ENCODE measurements at regions not wholly inside any gene's neighbourhood (a gene's known extent, or its start where the extent isn't known, plus 50 kb on each side); places are given as distances from the start of the nearest gene placed in this dataset.

DNA sequence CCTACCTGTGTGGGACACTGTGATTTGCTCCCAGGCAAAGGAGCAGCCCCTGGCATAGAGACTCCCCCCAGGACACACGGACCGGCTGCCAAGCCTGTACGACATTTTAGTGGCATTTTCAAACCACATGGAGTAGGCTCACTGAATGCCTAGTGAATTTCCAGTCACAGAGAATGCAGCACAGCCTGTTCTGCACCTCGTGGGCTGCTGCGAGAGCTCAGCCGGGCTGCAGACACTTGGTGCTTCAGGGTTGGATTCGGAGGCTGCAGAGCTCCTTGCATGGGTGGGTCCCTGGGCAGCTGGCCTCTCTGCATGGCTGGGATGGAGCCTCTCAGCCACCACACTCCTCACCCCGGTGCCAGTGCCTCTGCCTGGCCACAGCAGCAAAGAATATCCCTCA is 51.2 kb upstream of the HNF1B start:
- Histone ChIP-seq H3K4me3 (ENCODE audit: low read depth, low read length, poor library complexity, severe bottlenecking) (no peak overlapping the region), H3K27me3 (replicated peaks; ENCODE audit: insufficient read depth, low read depth, low read length, poor library complexity) (no peaks in the 10 kb centered on the region), H3K36me3 (ENCODE audit: insufficient read depth, low read length, poor library complexity, severe bottlenecking) (no peaks in the 10 kb centered on the region), H3K9me3 (ENCODE audit: low read depth, low read length, poor library complexity, severe bottlenecking) (no peaks in the 10 kb centered on the region), H3K27ac (ENCODE audit: low read depth, low read length, poor library complexity, severe bottlenecking) (no peak overlapping the region), H3K4me1 (ENCODE audit: insufficient read depth, low read length, poor library complexity, severe bottlenecking) (no peaks in the 10 kb centered on the region)
- POLR2A ChIA-PET (ENCODE audit: low non-redundant PET): no interaction called here
- no peak for DNase-seq (ENCODE audit: low spot score)
- CTCF ChIA-PET: no interaction called here
- BruUV-seq (replicated peaks): no TSS peak
- intact Hi-C loops (cut with micrococcal nuclease; ENCODE audit: unreplicated experiment): no loop called here
- TF ChIP-seq EZH2 (IDR thresholded peaks at IDR 0.05; ENCODE audit: borderline replicate concordance, low read depth, low read length, poor library complexity, severe bottlenecking) (no peak), CTCF (conservative IDR thresholded peaks at IDR 0.05; ENCODE audit: low read depth, low read length) (no peak)

Data from A673 (cell line).